Subcutaneous abdominal adipose tissue (tissue), 5 donors: ENCODE measurements at regions not wholly inside any gene's neighbourhood (a gene's known extent, or its start where the extent isn't known, plus 50 kb on each side); places are given as distances from the start of the nearest gene placed in this dataset.

Source experiments
- H3K27ac ChIP-seq: one replicate; pipeline ENCODE4 v1.7.0; 2013; ENCODE audit warnings: low read depth, mild to moderate bottlenecking, inconsistent platforms, low read length, moderate library complexity
- H3K27me3 ChIP-seq, 5 donors: one replicate each; pipeline ENCODE4 v1.7.0; 2013; ENCODE audit warnings: low read length in 5 of 5, inconsistent platforms in 1 of 5; ENCODE audit not compliant: control insufficient read depth in 5 of 5, insufficient read depth in 4 of 5
- H3K36me3 ChIP-seq, 5 donors: one replicate each; pipeline ENCODE4 v1.7.0; 2013; ENCODE audit warnings: low read length in 5 of 5; ENCODE audit not compliant: control insufficient read depth in 5 of 5, insufficient read depth in 5 of 5
- H3K4me1 ChIP-seq, 5 donors: one replicate each; pipeline ENCODE4 v1.7.0; 2013; ENCODE audit warnings: low read length in 5 of 5, mild to moderate bottlenecking in 3 of 5, moderate library complexity in 1 of 5; ENCODE audit not compliant: control insufficient read depth in 5 of 5, insufficient read depth in 5 of 5
- H3K4me3 ChIP-seq, 5 donors: one replicate each; pipeline ENCODE4 v1.7.0; 2013; ENCODE audit warnings: low read length in 5 of 5, low read depth in 1 of 5
- H3K9ac ChIP-seq, 5 donors: one replicate each; pipeline ENCODE4 v1.7.0; 2013; ENCODE audit warnings: low read length in 5 of 5, mild to moderate bottlenecking in 4 of 5, moderate library complexity in 3 of 5
- H3K9me3 ChIP-seq, 5 donors: one replicate each; pipeline ENCODE4 v1.7.0; 2013; ENCODE audit warnings: low read length in 5 of 5; ENCODE audit not compliant: control insufficient read depth in 5 of 5
- donor health status: healthy.
- donor health status: healthy.
- donor health status: healthy.
- donor health status: healthy.
- donor health status: healthy.

DNA sequence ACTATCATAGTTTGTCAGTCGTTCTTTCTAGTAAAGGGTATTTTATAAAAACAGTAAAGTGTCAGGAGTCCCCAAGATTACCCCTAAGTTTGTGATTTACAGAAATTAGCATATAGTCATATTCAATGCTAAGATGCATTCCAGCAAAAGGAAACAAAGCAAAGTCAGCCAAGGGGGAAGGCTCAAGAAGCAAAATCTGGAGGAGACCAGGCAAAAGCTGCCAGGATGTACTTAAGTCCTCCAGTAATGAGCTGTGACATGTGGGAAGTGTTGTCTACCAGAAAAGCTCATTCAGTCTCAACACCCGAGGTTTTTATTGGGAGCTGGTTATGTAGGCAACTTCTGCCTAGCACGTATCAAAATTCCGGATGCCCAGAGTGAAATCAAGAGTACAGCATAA, 373.4 kb upstream of the TMPRSS15 start:
- H3K27me3 ChIP-seq: no peaks in the 10 kb centered on the region
- H3K4me3 ChIP-seq: no peak overlapping the region
- H3K9ac ChIP-seq: no peak overlapping the region
- H3K36me3 ChIP-seq: no peaks in the 10 kb centered on the region
- H3K4me1 ChIP-seq: no peaks in the 10 kb centered on the region
- H3K9me3 ChIP-seq: no peaks in the 10 kb centered on the region
- H3K27ac ChIP-seq: no peak overlapping the region

DNA sequence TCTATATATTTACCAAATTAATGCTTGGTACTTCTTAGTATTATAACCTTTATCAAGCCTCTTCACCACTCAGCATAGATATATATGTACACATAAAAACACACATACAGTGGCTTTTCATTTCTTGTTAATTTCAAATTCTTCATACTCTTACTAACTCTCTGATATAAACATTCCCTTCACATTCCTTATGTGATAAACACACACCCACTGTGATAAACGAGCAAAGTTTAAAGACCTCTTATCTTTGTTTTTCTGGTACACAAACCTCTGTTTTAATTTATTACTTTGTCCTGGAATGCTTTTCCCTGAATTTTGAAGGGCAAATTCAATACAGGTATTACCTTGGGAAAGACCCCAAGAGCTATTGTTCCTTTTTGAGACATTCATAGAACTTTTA, 379.1 kb upstream of the TMPRSS15 start:
- Histone ChIP-seq H3K9me3 (no peaks in the 10 kb centered on the region), H3K27ac (no peak overlapping the region), H3K4me3 (no peak overlapping the region), H3K27me3 (no peaks in the 10 kb centered on the region), H3K4me1 (no peaks in the 10 kb centered on the region), H3K9ac (no peak overlapping the region), H3K36me3 (no peaks in the 10 kb centered on the region)

GRCh38 chr21:18801468-18801867, 397.9 kb upstream of the TMPRSS15 start:
- Histone ChIP-seq H3K9me3 (peaks cover 0 to 4% (median 0%) of the 10 kb centered on the region in 5 donors), H3K9ac (no peak overlapping the region), H3K27me3 (no peaks in the 10 kb centered on the region), H3K36me3 (no peaks in the 10 kb centered on the region), H3K4me3 (no peak overlapping the region), H3K27ac (no peak overlapping the region), H3K4me1 (no peaks in the 10 kb centered on the region)

- H3K36me3 ChIP-seq: no peaks in the 10 kb centered on the region
- no peak overlapping the region for H3K4me3 ChIP-seq
- H3K27me3 ChIP-seq: no peaks in the 10 kb centered on the region
- no peaks in the 10 kb centered on the region for H3K4me1 ChIP-seq
- no peaks in the 10 kb centered on the region for H3K9me3 ChIP-seq
- H3K9ac ChIP-seq: no peak overlapping the region
- no peak overlapping the region for H3K27ac ChIP-seq
Observed at GRCh38 chr21:18803624-18804023, 400.0 kb upstream of the TMPRSS15 start.

- Histone ChIP-seq H3K9me3 (no peaks in the 10 kb centered on the region), H3K4me1 (no peaks in the 10 kb centered on the region), H3K27ac (no peak overlapping the region), H3K9ac (no peak overlapping the region), H3K27me3 (no peaks in the 10 kb centered on the region), H3K36me3 (no peaks in the 10 kb centered on the region), H3K4me3 (no peak overlapping the region)
Observed at GRCh38 chr21:18810136-18810535, 406.6 kb upstream of the TMPRSS15 start.

GRCh38 chr21:18812308-18812707, 408.7 kb upstream of the TMPRSS15 start:
- Histone ChIP-seq H3K27me3 (no peaks in the 10 kb centered on the region), H3K27ac (no peak overlapping the region), H3K4me1 (no peaks in the 10 kb centered on the region), H3K9ac (no peak overlapping the region), H3K4me3 (no peak overlapping the region), H3K36me3 (no peaks in the 10 kb centered on the region), H3K9me3 (no peaks in the 10 kb centered on the region)

DNA sequence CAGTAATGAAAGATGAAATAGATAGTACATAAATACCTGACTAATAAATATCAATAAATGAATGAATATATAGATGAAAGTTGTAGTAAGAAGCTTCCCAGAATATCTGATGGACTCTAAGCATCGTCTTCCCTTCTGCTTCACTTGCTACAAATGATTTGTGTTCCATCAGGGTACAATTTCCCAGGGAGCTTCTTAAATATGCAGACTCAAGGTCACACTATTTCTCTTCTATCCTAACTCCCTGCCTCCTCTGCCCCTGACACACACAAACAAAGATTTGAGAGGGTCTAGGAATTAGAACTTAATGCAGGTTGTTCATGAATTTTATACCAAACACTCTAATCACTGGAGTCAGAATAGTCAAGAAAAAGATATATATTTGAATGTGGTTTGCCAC, 415.9 kb upstream of the TMPRSS15 start:
- Histone ChIP-seq H3K36me3 (no peaks in the 10 kb centered on the region), H3K9ac (no peak overlapping the region), H3K27me3 (no peaks in the 10 kb centered on the region), H3K9me3 (no peaks in the 10 kb centered on the region), H3K27ac (no peak overlapping the region), H3K4me3 (no peak overlapping the region), H3K4me1 (no peaks in the 10 kb centered on the region)

DNA sequence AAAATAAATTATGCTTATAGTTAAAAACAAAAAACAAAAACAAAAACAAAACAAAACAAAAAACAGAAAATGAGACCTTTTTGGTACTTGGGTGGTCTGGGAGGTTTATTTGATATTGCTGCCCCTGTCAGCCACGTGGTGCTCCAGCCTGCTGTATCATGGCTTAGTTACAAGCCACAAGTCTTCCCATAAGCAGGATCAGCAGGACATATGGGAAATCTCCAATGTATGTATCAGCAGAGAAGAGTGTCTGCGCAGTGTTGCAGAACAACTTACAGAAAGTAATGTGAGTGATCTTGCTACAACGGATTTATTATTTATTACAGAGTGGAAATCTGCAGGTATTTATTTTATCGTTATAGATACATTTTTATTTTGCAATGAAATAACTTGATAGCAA, 423.0 kb upstream of the TMPRSS15 start:
- no peaks in the 10 kb centered on the region for H3K4me1 ChIP-seq
- H3K36me3 ChIP-seq: no peaks in the 10 kb centered on the region
- no peak overlapping the region for H3K9ac ChIP-seq
- H3K27me3 ChIP-seq: no peaks in the 10 kb centered on the region
- no peak overlapping the region for H3K4me3 ChIP-seq
- no peaks in the 10 kb centered on the region for H3K9me3 ChIP-seq
- H3K27ac ChIP-seq: no peak overlapping the region

- Histone ChIP-seq H3K4me3 (no peak overlapping the region), H3K9ac (no peak overlapping the region), H3K27ac (no peak overlapping the region), H3K4me1 (no peaks in the 10 kb centered on the region), H3K9me3 (peaks cover 0 to 3% (median 0%) of the 10 kb centered on the region in 5 donors), H3K27me3 (no peaks in the 10 kb centered on the region), H3K36me3 (no peaks in the 10 kb centered on the region)
Observed at GRCh38 chr21:18831942-18832676, 428.5 kb upstream of the TMPRSS15 start.

DNA sequence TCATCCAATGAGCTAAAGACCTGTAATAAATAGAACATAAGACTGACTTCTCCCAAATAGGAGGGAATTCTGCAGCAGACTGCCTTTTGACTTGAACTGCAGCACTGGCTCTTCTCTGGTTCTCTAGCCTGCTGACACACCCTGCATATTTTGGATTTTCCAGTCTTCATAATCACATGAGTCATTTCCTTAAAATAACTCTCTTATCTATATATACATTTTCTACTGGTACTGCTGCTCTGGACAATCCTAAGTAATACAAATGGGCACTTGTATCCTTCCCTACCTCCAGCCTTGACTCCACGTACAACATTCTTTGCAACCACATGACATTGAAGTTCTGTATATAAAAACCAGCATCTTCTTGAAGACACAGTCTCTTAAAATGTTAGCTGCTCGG, 429.4 kb upstream of the TMPRSS15 start:
- peaks cover 0 to 3% (median 0%) of the 10 kb centered on the region in 5 donors for H3K9me3 ChIP-seq
- no peak overlapping the region for H3K27ac ChIP-seq
- no peaks in the 10 kb centered on the region for H3K27me3 ChIP-seq
- H3K4me1 ChIP-seq: no peaks in the 10 kb centered on the region
- no peak overlapping the region for H3K9ac ChIP-seq
- H3K36me3 ChIP-seq: no peaks in the 10 kb centered on the region
- no peak overlapping the region for H3K4me3 ChIP-seq
